ENCODE measurements at regions not wholly inside any gene's neighbourhood (a gene's known extent, or its start where the extent isn't known, plus 50 kb on each side); places are given as distances from the start of the nearest gene placed in this dataset.
A peak's percentile ranks its signal among the peaks of the same experiment; 100 is the strongest.
"Not testable (repeated sequence)": the region's sequence is repeated elsewhere in the genome, so short reads cannot be mapped to it uniquely, and the experiment has no call there.

GRCh38 chr20:53654932-53655624 lies 61.4 kb upstream of the ZNF217 start:
- Histone ChIP-seq H3K36me3 (ENCODE audit: control insufficient read depth in 3 of 3, insufficient read depth in 2 of 3, low read depth in 1 of 3, low read length in 3 of 3) (no peaks in the 10 kb centered on the region), H3K27me3 (ENCODE audit: control insufficient read depth in 3 of 3, insufficient read depth in 3 of 3, low read length in 3 of 3) (no peaks in the 10 kb centered on the region), H3K9me3 (ENCODE audit: control insufficient read depth in 2 of 2, insufficient read depth in 1 of 2, low read depth in 1 of 2, low read length in 1 of 2) (no peaks in the 10 kb centered on the region), H3K4me3 (ENCODE audit: low read depth in 1 of 3, low read length in 3 of 3) (peak overlapping the region in 2 of 3 donors; percentile 7 to 25), H3K4me1 (ENCODE audit: control insufficient read depth in 3 of 3, insufficient read depth in 2 of 3, low read depth in 1 of 3, low read length in 2 of 3) (peaks cover 3 to 20% (median 5%) of the 10 kb centered on the region in 3 donors), H3K27ac (ENCODE audit: low read depth in 1 of 3, low read length in 2 of 3) (peak overlapping the region; percentile 75 to 94 (median 85))
- no peak for FAIRE-seq
- WGBS, 3 donors, result 18 to 47% (median 35%) methylated on average over 13 of the region's 13 CpGs
- DNase-seq, result peak; percentile 71 to 86

GRCh38 chr20:53654521-53654920 lies 60.9 kb upstream of the ZNF217 start:
- H3K27me3 ChIP-seq (ENCODE audit: control insufficient read depth in 3 of 3, insufficient read depth in 3 of 3, low read length in 3 of 3); DNase-seq; FAIRE-seq; H3K9me3 ChIP-seq (ENCODE audit: control insufficient read depth in 2 of 2, insufficient read depth in 1 of 2, low read depth in 1 of 2, low read length in 1 of 2); H3K36me3 ChIP-seq (ENCODE audit: control insufficient read depth in 3 of 3, insufficient read depth in 2 of 3, low read depth in 1 of 3, low read length in 3 of 3): not testable (repeated sequence)
- 73 to 80% (median 77%) methylated on average over 8 of the region's 8 CpGs for WGBS, 3 donors
- H3K27ac ChIP-seq (ENCODE audit: low read depth in 1 of 3, low read length in 2 of 3), result peak overlapping the region; percentile 48 to 94 (median 85)
- peaks cover 3 to 20% (median 5%) of the 10 kb centered on the region in 3 donors for H3K4me1 ChIP-seq (ENCODE audit: control insufficient read depth in 3 of 3, insufficient read depth in 2 of 3, low read depth in 1 of 3, low read length in 2 of 3)
- peak overlapping the region in 2 of 3 donors; percentile 7 to 25 for H3K4me3 ChIP-seq (ENCODE audit: low read depth in 1 of 3, low read length in 3 of 3)

DNA sequence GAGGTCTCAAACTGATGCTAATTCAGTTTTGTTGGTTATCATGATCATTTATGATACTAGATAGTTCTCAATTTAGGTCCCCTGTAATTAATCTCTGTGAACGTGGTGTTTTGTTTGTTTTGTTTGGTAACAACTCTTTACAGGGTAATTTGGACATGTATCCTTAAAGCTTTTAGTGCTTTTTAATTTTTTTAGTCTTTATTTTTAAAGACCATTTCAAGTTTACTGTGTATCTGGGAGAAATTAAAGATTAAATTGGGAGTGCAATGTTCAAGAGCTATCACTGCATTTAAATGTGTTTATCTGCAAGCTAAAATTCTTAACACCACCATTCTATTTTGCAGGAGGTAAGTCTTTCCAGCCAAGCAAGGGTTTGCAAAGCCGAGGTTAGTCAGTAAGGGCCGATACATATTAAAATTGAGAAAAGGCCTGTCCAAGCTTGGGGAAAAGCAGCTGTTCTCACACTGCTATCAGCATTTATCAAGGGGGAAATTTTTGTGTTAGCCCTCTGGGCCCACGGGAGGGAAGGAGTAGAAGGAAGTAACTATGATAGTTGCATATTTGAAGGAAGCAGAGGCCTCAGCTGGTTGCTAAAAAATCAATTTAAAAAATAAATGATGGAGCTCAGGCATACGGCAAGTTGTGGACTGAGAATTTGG lies 59.3 kb upstream of the ZNF217 start:
- peak overlapping the region; percentile 43 to 94 (median 76) for H3K27ac ChIP-seq (ENCODE audit: low read depth in 1 of 3, low read length in 2 of 3)
- FAIRE-seq (no peak), DNase-seq (peak; percentile 5 to 36)
- H3K9me3 ChIP-seq (ENCODE audit: control insufficient read depth in 2 of 2, insufficient read depth in 1 of 2, low read depth in 1 of 2, low read length in 1 of 2), result no peaks in the 10 kb centered on the region
- H3K36me3 ChIP-seq (ENCODE audit: control insufficient read depth in 3 of 3, insufficient read depth in 2 of 3, low read depth in 1 of 3, low read length in 3 of 3), result no peaks in the 10 kb centered on the region
- 22 to 33% (median 31%) methylated on average over 5 of the region's 5 CpGs for WGBS, 3 donors
- no peak overlapping the region for H3K4me3 ChIP-seq (ENCODE audit: low read depth in 1 of 3, low read length in 3 of 3)
- H3K4me1 ChIP-seq (ENCODE audit: control insufficient read depth in 3 of 3, insufficient read depth in 2 of 3, low read depth in 1 of 3, low read length in 2 of 3), result peaks cover 3 to 20% (median 5%) of the 10 kb centered on the region in 3 donors
- no peaks in the 10 kb centered on the region for H3K27me3 ChIP-seq (ENCODE audit: control insufficient read depth in 3 of 3, insufficient read depth in 3 of 3, low read length in 3 of 3)

DNA sequence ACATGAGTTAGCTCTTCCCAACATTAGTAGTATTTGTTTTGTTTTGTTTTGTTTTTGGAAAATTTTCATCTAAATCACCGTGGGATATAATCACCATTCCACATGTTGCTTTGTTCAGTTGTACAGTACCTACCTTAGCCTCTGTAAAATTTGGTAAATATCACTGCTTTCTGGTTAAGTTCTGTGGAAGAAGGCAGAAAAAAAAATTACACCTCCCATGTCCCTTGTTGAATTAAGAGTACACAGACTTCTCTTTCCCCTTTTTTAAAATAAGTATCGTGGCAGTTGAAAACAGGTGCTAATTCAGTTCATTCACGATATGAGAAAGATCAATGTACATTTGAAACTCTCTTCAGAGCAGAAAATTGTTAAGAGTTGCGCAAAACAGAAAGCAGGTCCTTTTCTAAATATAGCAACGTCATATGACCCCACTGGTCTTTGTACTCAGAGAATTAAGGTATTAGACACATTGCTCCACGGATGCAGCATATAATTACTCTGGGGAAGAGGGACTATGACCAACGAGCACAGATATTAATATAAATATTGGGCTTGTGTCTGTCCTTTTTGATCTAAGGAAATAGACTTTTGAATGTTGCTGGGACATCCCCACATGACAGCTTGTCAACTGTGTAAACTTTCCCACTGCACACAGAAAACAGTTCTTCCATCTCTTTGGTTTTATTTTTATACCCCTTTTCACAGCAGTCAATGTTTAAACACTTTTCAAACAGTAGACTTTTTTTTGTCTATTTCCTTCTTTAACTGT lies 58.6 kb upstream of the ZNF217 start:
- no peaks in the 10 kb centered on the region for H3K36me3 ChIP-seq (ENCODE audit: control insufficient read depth in 3 of 3, insufficient read depth in 2 of 3, low read depth in 1 of 3, low read length in 3 of 3)
- peak overlapping the region; percentile 76 to 94 (median 88) for H3K27ac ChIP-seq (ENCODE audit: low read depth in 1 of 3, low read length in 2 of 3)
- peaks cover 3 to 20% (median 5%) of the 10 kb centered on the region in 3 donors for H3K4me1 ChIP-seq (ENCODE audit: control insufficient read depth in 3 of 3, insufficient read depth in 2 of 3, low read depth in 1 of 3, low read length in 2 of 3)
- peak overlapping the region in 1 of 3 donors; percentile 4 for H3K4me3 ChIP-seq (ENCODE audit: low read depth in 1 of 3, low read length in 3 of 3)
- FAIRE-seq, result no peak
- 1 to 20% (median 3%) methylated on average over 7 of the region's 7 CpGs for WGBS, 3 donors
- no peaks in the 10 kb centered on the region for H3K9me3 ChIP-seq (ENCODE audit: control insufficient read depth in 2 of 2, insufficient read depth in 1 of 2, low read depth in 1 of 2, low read length in 1 of 2)
- H3K27me3 ChIP-seq (ENCODE audit: control insufficient read depth in 3 of 3, insufficient read depth in 3 of 3, low read length in 3 of 3), result no peaks in the 10 kb centered on the region
- peak; percentile 84 to 91 for DNase-seq

DNA sequence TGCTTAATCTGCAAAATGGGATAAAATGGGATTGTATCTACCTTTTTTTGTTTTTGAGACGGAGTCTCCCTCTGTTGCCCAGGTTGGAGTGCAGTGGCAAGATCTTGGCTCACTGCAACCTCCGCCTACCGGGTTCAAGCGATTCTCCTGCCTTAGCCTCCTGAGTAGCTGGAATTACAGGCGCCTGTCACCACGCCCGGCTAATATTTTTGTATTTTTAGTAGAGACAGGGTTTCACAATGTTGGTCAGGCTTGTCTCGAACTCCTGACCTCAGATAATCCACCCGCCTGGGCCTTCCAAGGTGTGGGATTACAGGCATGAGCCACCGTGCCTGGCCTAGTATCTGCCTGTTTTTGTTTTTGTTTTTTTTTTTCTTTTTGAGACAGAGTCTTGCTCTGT lies 55.9 kb upstream of the ZNF217 start:
- H3K27me3 ChIP-seq (ENCODE audit: control insufficient read depth in 3 of 3, insufficient read depth in 3 of 3, low read length in 3 of 3); H3K4me3 ChIP-seq (ENCODE audit: low read depth in 1 of 3, low read length in 3 of 3); FAIRE-seq; H3K27ac ChIP-seq (ENCODE audit: low read depth in 1 of 3, low read length in 2 of 3); H3K9me3 ChIP-seq (ENCODE audit: control insufficient read depth in 2 of 2, insufficient read depth in 1 of 2, low read depth in 1 of 2, low read length in 1 of 2); DNase-seq; H3K36me3 ChIP-seq (ENCODE audit: control insufficient read depth in 3 of 3, insufficient read depth in 2 of 3, low read depth in 1 of 3, low read length in 3 of 3): not testable (repeated sequence)
- H3K4me1 ChIP-seq (ENCODE audit: control insufficient read depth in 3 of 3, insufficient read depth in 2 of 3, low read depth in 1 of 3, low read length in 2 of 3), result peaks cover 0 to 15% (median 3%) of the 10 kb centered on the region in 3 donors
- WGBS, 3 donors, result 88 to 93% (median 88%) methylated on average over 10 of the region's 10 CpGs

GRCh38 chr20:53647286-53647821 lies 53.7 kb upstream of the ZNF217 start:
- FAIRE-seq, result no peak
- no peak overlapping the region for H3K27ac ChIP-seq (ENCODE audit: low read depth in 1 of 3, low read length in 2 of 3)
- WGBS, 3 donors, result 90 to 97% (median 95%) methylated on average over 7 of the region's 7 CpGs

GRCh38 chr20:53646550-53646949 lies 52.9 kb upstream of the ZNF217 start:
- FAIRE-seq, result no peak
- Histone ChIP-seq H3K36me3 (ENCODE audit: control insufficient read depth in 3 of 3, insufficient read depth in 2 of 3, low read depth in 1 of 3, low read length in 3 of 3) (no peaks in the 10 kb centered on the region), H3K4me3 (ENCODE audit: low read depth in 1 of 3, low read length in 3 of 3) (no peak overlapping the region), H3K4me1 (ENCODE audit: control insufficient read depth in 3 of 3, insufficient read depth in 2 of 3, low read depth in 1 of 3, low read length in 2 of 3) (peaks cover 0 to 15% (median 3%) of the 10 kb centered on the region in 3 donors), H3K9me3 (ENCODE audit: control insufficient read depth in 2 of 2, insufficient read depth in 1 of 2, low read depth in 1 of 2, low read length in 1 of 2) (no peaks in the 10 kb centered on the region), H3K27me3 (ENCODE audit: control insufficient read depth in 3 of 3, insufficient read depth in 3 of 3, low read length in 3 of 3) (no peaks in the 10 kb centered on the region), H3K27ac (ENCODE audit: low read depth in 1 of 3, low read length in 2 of 3) (no peak overlapping the region)
- DNase-seq, result no peak
- 92 to 99% (median 96%) methylated on average over 3 of the region's 3 CpGs for WGBS, 3 donors

More at GRCh38 chr20:53647286-53647821, 53.7 kb upstream of the ZNF217 start:
- no peaks in the 10 kb centered on the region for H3K36me3 ChIP-seq (ENCODE audit: control insufficient read depth in 3 of 3, insufficient read depth in 2 of 3, low read depth in 1 of 3, low read length in 3 of 3)
- peaks cover 0 to 16% (median 0%) of the 10 kb centered on the region in 3 donors for H3K4me1 ChIP-seq (ENCODE audit: control insufficient read depth in 3 of 3, insufficient read depth in 2 of 3, low read depth in 1 of 3, low read length in 2 of 3)
- no peaks in the 10 kb centered on the region for H3K27me3 ChIP-seq (ENCODE audit: control insufficient read depth in 3 of 3, insufficient read depth in 3 of 3, low read length in 3 of 3)
- H3K4me3 ChIP-seq (ENCODE audit: low read depth in 1 of 3, low read length in 3 of 3), result no peak overlapping the region
- no peaks in the 10 kb centered on the region for H3K9me3 ChIP-seq (ENCODE audit: control insufficient read depth in 2 of 2, insufficient read depth in 1 of 2, low read depth in 1 of 2, low read length in 1 of 2)
- no peak for DNase-seq

DNA sequence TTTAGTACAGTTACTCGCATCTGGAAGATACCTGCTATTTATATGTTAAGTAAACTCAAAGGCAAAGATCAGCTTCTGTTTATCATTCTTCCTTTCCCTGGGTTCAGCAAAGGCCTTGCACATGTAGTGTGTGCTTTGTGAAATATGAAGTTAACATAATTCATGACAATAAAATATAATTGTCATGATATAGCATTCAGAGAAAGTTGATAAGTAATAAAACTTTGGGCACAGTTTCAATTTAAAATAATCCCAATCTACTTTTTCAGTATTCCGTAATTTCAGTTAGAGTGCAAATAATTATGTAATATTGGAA lies 51.9 kb upstream of the ZNF217 start:
- Histone ChIP-seq H3K4me3 (ENCODE audit: low read depth in 1 of 3, low read length in 3 of 3) (no peak overlapping the region), H3K27ac (ENCODE audit: low read depth in 1 of 3, low read length in 2 of 3) (no peak overlapping the region)
- FAIRE-seq, result no peak

More for the DNA sequence above, 51.9 kb upstream of the ZNF217 start:
- H3K9me3 ChIP-seq (ENCODE audit: control insufficient read depth in 2 of 2, insufficient read depth in 1 of 2, low read depth in 1 of 2, low read length in 1 of 2), result no peaks in the 10 kb centered on the region
- DNase-seq, result no peak
- 63 to 75% (median 68%) methylated on average over 2 of the region's 2 CpGs for WGBS, 3 donors
- peaks cover 0 to 15% (median 3%) of the 10 kb centered on the region in 3 donors for H3K4me1 ChIP-seq (ENCODE audit: control insufficient read depth in 3 of 3, insufficient read depth in 2 of 3, low read depth in 1 of 3, low read length in 2 of 3)
- no peaks in the 10 kb centered on the region for H3K36me3 ChIP-seq (ENCODE audit: control insufficient read depth in 3 of 3, insufficient read depth in 2 of 3, low read depth in 1 of 3, low read length in 3 of 3)
- H3K27me3 ChIP-seq (ENCODE audit: control insufficient read depth in 3 of 3, insufficient read depth in 3 of 3, low read length in 3 of 3), result no peaks in the 10 kb centered on the region
